HG03025 (cell line): ENCODE measurements at regions not wholly inside any gene's neighbourhood (a gene's known extent, or its start where the extent isn't known, plus 50 kb on each side); places are given as distances from the start of the nearest gene placed in this dataset.

Experiments
- ATAC-seq: cut with Tn5 transposase; IDR thresholded peaks from one replicate; pipeline ENCODE4 v1.9.1; 2021; ENCODE audit warnings: mild to moderate bottlenecking, moderate library complexity; ENCODE audit not compliant: unreplicated experiment, low FRiP score

GRCh38 chr2:217067787-217068186, 207.9 kb upstream of the TNP1 start:
- ATAC-seq = no peak

- ATAC-seq = no peak
Measured at GRCh38 chr2:217066510-217067270, 206.8 kb upstream of the TNP1 start.

GRCh38 chr2:217065695-217066405, 206.0 kb upstream of the TNP1 start:
- ATAC-seq = no peak

- ATAC-seq = no peak
Measured at GRCh38 chr2:217065012-217065290, 205.1 kb upstream of the TNP1 start.

GRCh38 chr2:217064234-217065011, 204.6 kb upstream of the TNP1 start:
- ATAC-seq = no peak

GRCh38 chr2:217063238-217063755, 203.4 kb upstream of the TNP1 start:
- ATAC-seq = no peak

GRCh38 chr2:217062768-217063167, 202.9 kb upstream of the TNP1 start:
- ATAC-seq = no peak

- no peak for ATAC-seq
Measured at GRCh38 chr2:217061916-217062505, 202.1 kb upstream of the TNP1 start.

GRCh38 chr2:217060951-217061547, 201.2 kb upstream of the TNP1 start:
- ATAC-seq = no peak

- ATAC-seq = no peak
Measured at GRCh38 chr2:217060516-217060915, 200.7 kb upstream of the TNP1 start.

- ATAC-seq = no peak
Measured at GRCh38 chr2:217058791-217059755, 199.2 kb upstream of the TNP1 start.

GRCh38 chr2:217057773-217058172, 197.9 kb upstream of the TNP1 start:
- ATAC-seq = no peak

GRCh38 chr2:217055624-217056023, 195.8 kb upstream of the TNP1 start:
- no peak for ATAC-seq

- ATAC-seq = no peak
Measured at GRCh38 chr2:217054791-217055190, 194.9 kb upstream of the TNP1 start.

- no peak for ATAC-seq
Measured at GRCh38 chr2:217052856-217053577, 193.2 kb upstream of the TNP1 start.

- no peak for ATAC-seq
Measured at GRCh38 chr2:217051416-217051815, 191.6 kb upstream of the TNP1 start.

GRCh38 chr2:217049956-217050355, 190.1 kb upstream of the TNP1 start:
- no peak for ATAC-seq

- no peak for ATAC-seq
Measured at GRCh38 chr2:217049422-217049821, 189.6 kb upstream of the TNP1 start.

- ATAC-seq = no peak
Measured at GRCh38 chr2:217048730-217049129, 188.9 kb upstream of the TNP1 start.
